A549 (cell line): ENCODE measurements at regions not wholly inside any gene's neighbourhood (a gene's known extent, or its start where the extent isn't known, plus 50 kb on each side); places are given as distances from the start of the nearest gene placed in this dataset.

Experiments used
- CHD2 ChIP-seq: fragments of 150-350 bp; IDR thresholded peaks from 2 replicates; pipeline ENCODE4 v1.6.1; 2014; ENCODE audit warnings: low read length; ENCODE audit not compliant: partially characterized antibody
- EHMT2 ChIP-seq: fragments of 200-600 bp; sonication (generic); IDR thresholded peaks from 2 replicates; pipeline ENCODE4 v1.6.1; 2016; ENCODE audit warnings: antibody characterized with exemption, low read depth, mild to moderate bottlenecking, moderate library complexity
- FOSL2 ChIP-seq, 2 experiments: fragments of 450-650 bp in 1 of 2; fragments of >200 bp in 1 of 2; sonication (Bioruptor Twin) in 1 of 2; formaldehyde crosslinking; IDR thresholded peaks; 2 replicates each; pipeline versions ENCODE4 v1.5.0 to v1.6.1; 2016 to 2020; ENCODE audit warnings: mild to moderate bottlenecking in 1 of 2, moderate library complexity in 1 of 2
- HOXA7 ChIP-seq: fragments of 250-450 bp; sonication (Bioruptor Pico); IDR thresholded peaks from 2 replicates; pipeline ENCODE4 v1.5.0; 2020; ENCODE audit warnings: mild to moderate bottlenecking, moderate library complexity
- JUNB ChIP-seq: fragments of >200 bp; sonication (Bioruptor Twin); formaldehyde crosslinking; IDR thresholded peaks from 2 replicates; pipeline ENCODE4 v1.6.1; 2016
- NFE2L2 ChIP-seq: fragments of 150-350 bp; conservative IDR thresholded peaks from 2 replicates; pipeline ENCODE4 v1.6.1; 2014; ENCODE audit warnings: low read length
- POLR2A ChIP-seq: IDR thresholded peaks from 2 replicates; pipeline ENCODE4 v1.6.1; 2012; ENCODE audit warnings: mild to moderate bottlenecking, low read length
- RAD21 ChIP-seq, 2 experiments: fragments of >200 bp in 1 of 2; sonication (Bioruptor Twin) in 1 of 2; formaldehyde crosslinking in 1 of 2; IDR thresholded peaks in 1 of 2; conservative IDR thresholded peaks in 1 of 2; 2 replicates in 1 of 2; 3 replicates in 1 of 2; pipeline ENCODE4 v1.6.1; 2012 to 2018; ENCODE audit warnings: inconsistent platforms in 1 of 2
- RCOR1 ChIP-seq: fragments of 150-350 bp; IDR thresholded peaks from 2 replicates; pipeline ENCODE4 v1.6.1; 2014; ENCODE audit warnings: antibody characterized with exemption, low read length, low read depth
- RNF2 ChIP-seq: fragments of 200-600 bp; sonication (generic); IDR thresholded peaks from 2 replicates; pipeline ENCODE4 v1.6.1; 2016; ENCODE audit warnings: low read depth, mild to moderate bottlenecking, antibody characterized with exemption, moderate library complexity, borderline replicate concordance
- ZFP36 ChIP-seq: fragments of 450-650 bp; IDR thresholded peaks from 2 replicates; pipeline ENCODE4 v1.6.1; 2014; ENCODE audit warnings: borderline replicate concordance; ENCODE audit not compliant: partially characterized antibody
- TF ChIP-seq, protein P1 (sequence below): fragments of >200 bp; sonication (Bioruptor Twin); formaldehyde crosslinking; IDR thresholded peaks from 3 replicates; pipeline ENCODE4 v1.5.1; 2016
- TF ChIP-seq, protein P2 (sequence below): fragments of 150-350 bp; IDR thresholded peaks from 2 replicates; pipeline ENCODE4 v1.6.1; 2014; ENCODE audit warnings: low read depth, mild to moderate bottlenecking, low read length
- TF ChIP-seq, protein P3 (sequence below): fragments of 200-600 bp; sonication (generic); IDR thresholded peaks from 2 replicates; pipeline ENCODE4 v1.6.1; 2016; ENCODE audit warnings: antibody characterized with exemption, mild to moderate bottlenecking, moderate library complexity

DNA sequence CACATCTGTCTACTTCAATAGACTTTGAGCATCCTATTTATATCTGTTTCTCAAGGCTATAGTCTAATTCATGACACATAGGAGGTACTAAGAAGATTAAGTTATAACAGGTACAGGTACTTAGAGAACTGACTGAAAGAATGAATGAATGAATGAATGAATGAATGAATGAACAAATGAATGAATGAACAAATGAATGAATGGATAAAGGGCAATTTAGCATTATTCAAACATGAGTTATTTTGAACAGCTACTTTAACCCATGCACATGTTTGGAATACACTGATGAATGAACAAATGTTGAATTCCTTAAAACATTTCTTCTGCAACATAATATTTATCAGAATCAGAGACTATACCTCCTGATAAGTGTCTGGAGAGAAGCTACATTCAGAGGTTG lies 1165.6 kb upstream of the CDH8 start:
- no peak for TF ChIP-seq POLR2A
- TF ChIP-seq, protein P1, sequence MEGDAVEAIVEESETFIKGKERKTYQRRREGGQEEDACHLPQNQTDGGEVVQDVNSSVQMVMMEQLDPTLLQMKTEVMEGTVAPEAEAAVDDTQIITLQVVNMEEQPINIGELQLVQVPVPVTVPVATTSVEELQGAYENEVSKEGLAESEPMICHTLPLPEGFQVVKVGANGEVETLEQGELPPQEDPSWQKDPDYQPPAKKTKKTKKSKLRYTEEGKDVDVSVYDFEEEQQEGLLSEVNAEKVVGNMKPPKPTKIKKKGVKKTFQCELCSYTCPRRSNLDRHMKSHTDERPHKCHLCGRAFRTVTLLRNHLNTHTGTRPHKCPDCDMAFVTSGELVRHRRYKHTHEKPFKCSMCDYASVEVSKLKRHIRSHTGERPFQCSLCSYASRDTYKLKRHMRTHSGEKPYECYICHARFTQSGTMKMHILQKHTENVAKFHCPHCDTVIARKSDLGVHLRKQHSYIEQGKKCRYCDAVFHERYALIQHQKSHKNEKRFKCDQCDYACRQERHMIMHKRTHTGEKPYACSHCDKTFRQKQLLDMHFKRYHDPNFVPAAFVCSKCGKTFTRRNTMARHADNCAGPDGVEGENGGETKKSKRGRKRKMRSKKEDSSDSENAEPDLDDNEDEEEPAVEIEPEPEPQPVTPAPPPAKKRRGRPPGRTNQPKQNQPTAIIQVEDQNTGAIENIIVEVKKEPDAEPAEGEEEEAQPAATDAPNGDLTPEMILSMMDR, result no peak
- TF ChIP-seq RNF2, result no peak
- TF ChIP-seq, protein P2, sequence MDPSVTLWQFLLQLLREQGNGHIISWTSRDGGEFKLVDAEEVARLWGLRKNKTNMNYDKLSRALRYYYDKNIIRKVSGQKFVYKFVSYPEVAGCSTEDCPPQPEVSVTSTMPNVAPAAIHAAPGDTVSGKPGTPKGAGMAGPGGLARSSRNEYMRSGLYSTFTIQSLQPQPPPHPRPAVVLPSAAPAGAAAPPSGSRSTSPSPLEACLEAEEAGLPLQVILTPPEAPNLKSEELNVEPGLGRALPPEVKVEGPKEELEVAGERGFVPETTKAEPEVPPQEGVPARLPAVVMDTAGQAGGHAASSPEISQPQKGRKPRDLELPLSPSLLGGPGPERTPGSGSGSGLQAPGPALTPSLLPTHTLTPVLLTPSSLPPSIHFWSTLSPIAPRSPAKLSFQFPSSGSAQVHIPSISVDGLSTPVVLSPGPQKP, result no peak
- TF ChIP-seq, protein P3, sequence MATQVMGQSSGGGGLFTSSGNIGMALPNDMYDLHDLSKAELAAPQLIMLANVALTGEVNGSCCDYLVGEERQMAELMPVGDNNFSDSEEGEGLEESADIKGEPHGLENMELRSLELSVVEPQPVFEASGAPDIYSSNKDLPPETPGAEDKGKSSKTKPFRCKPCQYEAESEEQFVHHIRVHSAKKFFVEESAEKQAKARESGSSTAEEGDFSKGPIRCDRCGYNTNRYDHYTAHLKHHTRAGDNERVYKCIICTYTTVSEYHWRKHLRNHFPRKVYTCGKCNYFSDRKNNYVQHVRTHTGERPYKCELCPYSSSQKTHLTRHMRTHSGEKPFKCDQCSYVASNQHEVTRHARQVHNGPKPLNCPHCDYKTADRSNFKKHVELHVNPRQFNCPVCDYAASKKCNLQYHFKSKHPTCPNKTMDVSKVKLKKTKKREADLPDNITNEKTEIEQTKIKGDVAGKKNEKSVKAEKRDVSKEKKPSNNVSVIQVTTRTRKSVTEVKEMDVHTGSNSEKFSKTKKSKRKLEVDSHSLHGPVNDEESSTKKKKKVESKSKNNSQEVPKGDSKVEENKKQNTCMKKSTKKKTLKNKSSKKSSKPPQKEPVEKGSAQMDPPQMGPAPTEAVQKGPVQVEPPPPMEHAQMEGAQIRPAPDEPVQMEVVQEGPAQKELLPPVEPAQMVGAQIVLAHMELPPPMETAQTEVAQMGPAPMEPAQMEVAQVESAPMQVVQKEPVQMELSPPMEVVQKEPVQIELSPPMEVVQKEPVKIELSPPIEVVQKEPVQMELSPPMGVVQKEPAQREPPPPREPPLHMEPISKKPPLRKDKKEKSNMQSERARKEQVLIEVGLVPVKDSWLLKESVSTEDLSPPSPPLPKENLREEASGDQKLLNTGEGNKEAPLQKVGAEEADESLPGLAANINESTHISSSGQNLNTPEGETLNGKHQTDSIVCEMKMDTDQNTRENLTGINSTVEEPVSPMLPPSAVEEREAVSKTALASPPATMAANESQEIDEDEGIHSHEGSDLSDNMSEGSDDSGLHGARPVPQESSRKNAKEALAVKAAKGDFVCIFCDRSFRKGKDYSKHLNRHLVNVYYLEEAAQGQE, result no peak
- no peak for TF ChIP-seq RAD21 (conservative IDR thresholded peaks at IDR 0.05 in 1 of 2, IDR thresholded peaks at IDR 0.05 in 1 of 2)
- no peak for TF ChIP-seq HOXA7
- TF ChIP-seq ZFP36, result no peak
- no peak for TF ChIP-seq FOSL2 (IDR thresholded peaks at IDR 0.05)
- TF ChIP-seq FOSL2 (CRISPR knock-in tag; IDR thresholded peaks at IDR 0.05), result no peak
- TF ChIP-seq JUNB, result no peak
- TF ChIP-seq CHD2, result no peak
- TF ChIP-seq NFE2L2, result no peak
- no peak for TF ChIP-seq EHMT2
- TF ChIP-seq RCOR1, result no peak
